ENCODE measurements at regions not wholly inside any gene's neighbourhood (a gene's known extent, or its start where the extent isn't known, plus 50 kb on each side); places are given as distances from the start of the nearest gene placed in this dataset.

GRCh38 chr2:179322289-179322688 lies 57.7 kb upstream of the SESTD1 start:
- TF ChIP-seq BACH2 (CRISPR knock-in tag; IDR thresholded peaks at IDR 0.05; ENCODE audit: borderline replicate concordance) (no peak), PPARA (CRISPR knock-in tag; IDR thresholded peaks at IDR 0.05; ENCODE audit: borderline replicate concordance) (no peak), TCF4 (CRISPR knock-in tag; IDR thresholded peaks at IDR 0.05; ENCODE audit: borderline replicate concordance) (no peak), ZFP30 (CRISPR knock-in tag; IDR thresholded peaks at IDR 0.05) (no peak)

Data from SK-N-SH treated with all-trans-retinoic acid at 6 μM for 48 hours (cell line).